Endodermal cell (in vitro differentiated cells): ENCODE measurements at regions not wholly inside any gene's neighbourhood (a gene's known extent, or its start where the extent isn't known, plus 50 kb on each side); places are given as distances from the start of the nearest gene placed in this dataset.

Source experiments
- DNase-seq: peaks from one replicate; pipeline ENCODE4 v3.0.0-alpha.2; 2017
- H3K27ac ChIP-seq: 2 replicates; pipeline ENCODE4 v1.5.1; 2013; ENCODE audit warnings: mild to moderate bottlenecking, low read depth, low read length, moderate library complexity
- H3K27me3 ChIP-seq: 2 replicates; pipeline ENCODE4 v1.6.1; 2013; ENCODE audit warnings: mild to moderate bottlenecking, low read length, moderate library complexity; ENCODE audit not compliant: insufficient read depth, control insufficient read depth, poor library complexity, severe bottlenecking
- H3K36me3 ChIP-seq: 2 replicates; pipeline ENCODE4 v1.7.0; 2013; ENCODE audit warnings: mild to moderate bottlenecking, low read length, moderate library complexity; ENCODE audit not compliant: control insufficient read depth, insufficient read depth
- H3K4me1 ChIP-seq: one replicate; pipeline ENCODE4 v1.7.0; 2013; ENCODE audit warnings: low read length; ENCODE audit not compliant: control insufficient read depth, insufficient read depth
- H3K4me3 ChIP-seq: 2 replicates; pipeline ENCODE4 v1.5.1; 2013; ENCODE audit warnings: mild to moderate bottlenecking, low read length, moderate library complexity
- H3K9ac ChIP-seq: 2 replicates; pipeline ENCODE4 v1.6.1; 2013; ENCODE audit warnings: mild to moderate bottlenecking, low read length, moderate library complexity; ENCODE audit not compliant: poor library complexity, severe bottlenecking; ENCODE audit errors: extremely low read depth
- H3K9me3 ChIP-seq: 2 replicates; pipeline ENCODE4 v1.6.1; 2013; ENCODE audit warnings: mild to moderate bottlenecking, low read length, moderate library complexity; ENCODE audit not compliant: control insufficient read depth
- H3K27ac Mint-ChIP-seq: 2 replicates; pipeline ENCODE4 v1.8.0; 2020; ENCODE audit warnings: mixed read lengths
- H3K27me3 Mint-ChIP-seq: 2 replicates; pipeline ENCODE4 v1.8.0; 2021; ENCODE audit warnings: mild to moderate bottlenecking, mixed read lengths; ENCODE audit not compliant: insufficient read depth
- H3K36me3 Mint-ChIP-seq: 2 replicates; pipeline ENCODE4 v1.8.0; 2020; ENCODE audit warnings: low read depth, mixed read lengths
- H3K4me1 Mint-ChIP-seq: 2 replicates; pipeline ENCODE4 v1.8.0; 2020; ENCODE audit warnings: mixed read lengths
- H3K4me3 Mint-ChIP-seq: 2 replicates; pipeline ENCODE4 v1.8.0; 2020; ENCODE audit warnings: mild to moderate bottlenecking, moderate library complexity, mixed read lengths
- H3K9me3 Mint-ChIP-seq: 2 replicates; pipeline ENCODE4 v1.8.0; 2020; ENCODE audit warnings: mild to moderate bottlenecking, mixed read lengths
- CTCF ChIP-seq: fragments of 200-600 bp; sonication (generic); conservative IDR thresholded peaks from 2 replicates; pipeline ENCODE4 v1.5.0; 2021; ENCODE audit warnings: antibody characterized with exemption, mild to moderate bottlenecking
- WGBS, 2 experiments: methylation state at CpG; one replicate each; pipeline versions ENCODE4 v1.1.5 to v1.1.7; 2013; ENCODE audit warnings: missing lambda C conversion rate in 2 of 2, mixed read lengths in 1 of 2; ENCODE audit not compliant: insufficient coverage in 1 of 2, insufficient read length in 1 of 2; 5-methylcytosine and 5-hydroxymethylcytosine counted together

GRCh38 chr13:50476577-50477285 is 366.8 kb downstream of the DLEU7 start:
- DNase-seq, result no peak
- Mint-ChIP-seq H3K27me3 (no peaks in the 10 kb centered on the region), H3K4me3 (no peak overlapping the region), H3K36me3 (no peaks in the 10 kb centered on the region), H3K9me3 (no peaks in the 10 kb centered on the region), H3K27ac (no peak overlapping the region), H3K4me1 (peaks cover 4% of the 10 kb centered on the region)
- Histone ChIP-seq H3K4me3 (no peak overlapping the region), H3K27me3 (no peaks in the 10 kb centered on the region), H3K4me1 (no peaks in the 10 kb centered on the region), H3K9me3 (no peaks in the 10 kb centered on the region), H3K9ac (no peak overlapping the region), H3K36me3 (no peaks in the 10 kb centered on the region), H3K27ac (no peak overlapping the region)
- WGBS, 2 experiments, result 84 to 96% methylated on average over 4 to 5 of the region's 5 CpGs
- no peak for TF ChIP-seq CTCF

DNA sequence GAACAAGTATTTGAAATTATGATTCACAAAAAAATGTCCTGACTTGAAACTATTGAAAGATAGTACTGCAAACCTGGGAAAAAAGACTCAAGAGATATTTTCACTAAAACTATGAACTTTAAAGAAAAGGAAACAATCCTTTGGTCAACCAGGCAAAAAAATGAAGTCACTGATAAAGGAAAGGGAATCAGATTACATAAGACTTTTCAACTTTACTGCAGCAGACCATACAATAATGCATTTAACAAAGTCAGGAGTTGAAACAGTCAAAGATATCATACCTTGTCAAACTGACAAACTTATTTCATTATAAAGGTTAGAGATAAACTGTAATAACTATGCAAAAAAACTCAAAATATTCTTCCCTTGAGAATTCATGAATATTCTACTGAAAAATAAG is 361.6 kb downstream of the DLEU7 start:
- DNase-seq, result no peak
- Mint-ChIP-seq H3K4me3 (no peak overlapping the region), H3K27ac (no peak overlapping the region), H3K36me3 (no peaks in the 10 kb centered on the region), H3K9me3 (no peaks in the 10 kb centered on the region), H3K27me3 (no peaks in the 10 kb centered on the region), H3K4me1 (peaks cover 15% of the 10 kb centered on the region)
- peaks cover 9% of the 10 kb centered on the region for H3K4me1 ChIP-seq
- no peaks in the 10 kb centered on the region for H3K9me3 ChIP-seq
- TF ChIP-seq CTCF, result no peak
- H3K9ac ChIP-seq, result no peak overlapping the region
- no peaks in the 10 kb centered on the region for H3K27me3 ChIP-seq
- no peak overlapping the region for H3K27ac ChIP-seq
- H3K4me3 ChIP-seq, result no peak overlapping the region
- no peaks in the 10 kb centered on the region for H3K36me3 ChIP-seq

GRCh38 chr13:50483416-50483815 is 360.1 kb downstream of the DLEU7 start:
- no peak for DNase-seq
- Histone ChIP-seq H3K9ac (no peak overlapping the region), H3K4me1 (peaks cover 9% of the 10 kb centered on the region), H3K27ac (no peak overlapping the region), H3K36me3 (no peaks in the 10 kb centered on the region), H3K9me3 (no peaks in the 10 kb centered on the region), H3K27me3 (no peaks in the 10 kb centered on the region), H3K4me3 (no peak overlapping the region)
- no peaks in the 10 kb centered on the region for H3K36me3 Mint-ChIP-seq
- H3K27me3 Mint-ChIP-seq, result no peaks in the 10 kb centered on the region
- H3K27ac Mint-ChIP-seq, result no peak overlapping the region
- WGBS, 2 experiments, result 81 to 89% methylated on average over 3 of the region's 3 CpGs
- no peak overlapping the region for H3K4me3 Mint-ChIP-seq
- peaks cover 18% of the 10 kb centered on the region for H3K4me1 Mint-ChIP-seq
- no peak for TF ChIP-seq CTCF
- no peaks in the 10 kb centered on the region for H3K9me3 Mint-ChIP-seq
